BJ (cell line): ENCODE measurements at regions not wholly inside any gene's neighbourhood (a gene's known extent, or its start where the extent isn't known, plus 50 kb on each side); places are given as distances from the start of the nearest gene placed in this dataset.

ENCODE experiments used
- CTCF ChIA-PET: fragments of 350-600 bp; formaldehyde crosslinking; extraction: SDS; loops from one replicate; lab custom pipeline; 2021; ENCODE audit warnings: antibody characterized with exemption, inconsistent platforms; lab: Yijun Ruan, JAX
- POLR2A ChIA-PET: fragments of 300-600 bp; sonication (Branson Sonifier 250); formaldehyde crosslinking; extraction: SDS; loops from one replicate; lab custom pipeline; 2021; ENCODE audit warnings: antibody characterized with exemption; lab: Charles Lee
- DNase-seq: peaks from one replicate; pipeline ENCODE4 v3.0.0-alpha.2; 2011; ENCODE audit warnings: low read depth
- H3K27me3 ChIP-seq: 2 replicates; pipeline ENCODE4 v1.6.0; 2011; ENCODE audit warnings: low read length; ENCODE audit not compliant: control insufficient read depth, insufficient read depth
- H3K36me3 ChIP-seq: 2 replicates; pipeline ENCODE4 v1.5.1; 2011; ENCODE audit warnings: low read length; ENCODE audit not compliant: control insufficient read depth, insufficient read depth
- H3K4me3 ChIP-seq: 2 replicates; pipeline ENCODE4 v1.5.1; 2011; ENCODE audit warnings: low read depth, mild to moderate bottlenecking, control low read depth, low read length
- TF ChIP-seq, protein P1 (sequence below): IDR thresholded peaks from 2 replicates; pipeline ENCODE4 v1.5.1; 2011; ENCODE audit warnings: low read depth, mild to moderate bottlenecking, control low read depth, inconsistent platforms, low read length, moderate library complexity; ENCODE audit not compliant: insufficient read depth

DNA sequence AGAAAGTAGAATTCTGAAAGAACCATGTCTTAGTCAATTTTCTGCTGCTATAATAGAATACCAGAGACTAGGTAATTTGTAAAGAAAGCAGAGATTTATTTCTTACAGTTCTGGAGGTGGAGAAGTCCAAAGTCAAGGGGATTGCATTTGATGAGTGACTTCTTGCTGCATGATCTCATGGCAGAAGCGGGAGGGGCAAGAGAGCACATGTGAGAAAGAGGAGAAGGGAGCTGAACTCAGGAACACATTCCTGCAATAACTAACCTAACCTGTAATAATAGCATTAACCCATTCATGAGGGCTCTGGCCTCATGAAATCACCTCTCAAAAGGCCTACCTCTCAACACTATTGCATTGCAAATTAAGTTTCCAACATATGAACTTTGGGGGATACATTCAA lies 797.5 kb upstream of the POU3F3 start:
- no peak overlapping the region for H3K4me3 ChIP-seq
- no peaks in the 10 kb centered on the region for H3K27me3 ChIP-seq
- POLR2A ChIA-PET, result no interaction called here
- H3K36me3 ChIP-seq, result no peaks in the 10 kb centered on the region
- DNase-seq, result no peak
- CTCF ChIA-PET, result no interaction called here
- TF ChIP-seq, protein P1, sequence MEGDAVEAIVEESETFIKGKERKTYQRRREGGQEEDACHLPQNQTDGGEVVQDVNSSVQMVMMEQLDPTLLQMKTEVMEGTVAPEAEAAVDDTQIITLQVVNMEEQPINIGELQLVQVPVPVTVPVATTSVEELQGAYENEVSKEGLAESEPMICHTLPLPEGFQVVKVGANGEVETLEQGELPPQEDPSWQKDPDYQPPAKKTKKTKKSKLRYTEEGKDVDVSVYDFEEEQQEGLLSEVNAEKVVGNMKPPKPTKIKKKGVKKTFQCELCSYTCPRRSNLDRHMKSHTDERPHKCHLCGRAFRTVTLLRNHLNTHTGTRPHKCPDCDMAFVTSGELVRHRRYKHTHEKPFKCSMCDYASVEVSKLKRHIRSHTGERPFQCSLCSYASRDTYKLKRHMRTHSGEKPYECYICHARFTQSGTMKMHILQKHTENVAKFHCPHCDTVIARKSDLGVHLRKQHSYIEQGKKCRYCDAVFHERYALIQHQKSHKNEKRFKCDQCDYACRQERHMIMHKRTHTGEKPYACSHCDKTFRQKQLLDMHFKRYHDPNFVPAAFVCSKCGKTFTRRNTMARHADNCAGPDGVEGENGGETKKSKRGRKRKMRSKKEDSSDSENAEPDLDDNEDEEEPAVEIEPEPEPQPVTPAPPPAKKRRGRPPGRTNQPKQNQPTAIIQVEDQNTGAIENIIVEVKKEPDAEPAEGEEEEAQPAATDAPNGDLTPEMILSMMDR, result no peak

DNA sequence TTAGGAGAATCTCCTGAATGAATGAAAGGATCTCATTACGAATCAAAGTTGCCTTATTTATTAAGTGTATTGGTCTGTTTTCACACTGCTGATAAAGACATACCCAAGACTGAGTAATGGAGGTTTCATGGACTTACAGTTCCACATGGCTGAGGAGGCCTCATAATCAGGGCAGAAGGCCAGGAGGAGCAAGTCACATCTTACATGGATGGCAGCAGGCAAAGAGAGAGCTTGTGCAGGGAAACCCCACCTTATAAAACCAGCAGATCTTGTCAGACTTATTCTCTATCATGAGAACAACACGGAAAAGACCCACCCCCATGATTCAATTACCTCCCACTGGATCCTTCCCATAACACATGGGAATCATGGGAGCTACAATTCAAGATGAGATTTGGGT lies 785.2 kb upstream of the POU3F3 start:
- no peaks in the 10 kb centered on the region for H3K27me3 ChIP-seq
- ChIA-PET POLR2A (no interaction called here), CTCF (no interaction called here)
- no peak overlapping the region for H3K4me3 ChIP-seq
- no peak for DNase-seq
- TF ChIP-seq, protein P1, result no peak
- H3K36me3 ChIP-seq, result no peaks in the 10 kb centered on the region

DNA sequence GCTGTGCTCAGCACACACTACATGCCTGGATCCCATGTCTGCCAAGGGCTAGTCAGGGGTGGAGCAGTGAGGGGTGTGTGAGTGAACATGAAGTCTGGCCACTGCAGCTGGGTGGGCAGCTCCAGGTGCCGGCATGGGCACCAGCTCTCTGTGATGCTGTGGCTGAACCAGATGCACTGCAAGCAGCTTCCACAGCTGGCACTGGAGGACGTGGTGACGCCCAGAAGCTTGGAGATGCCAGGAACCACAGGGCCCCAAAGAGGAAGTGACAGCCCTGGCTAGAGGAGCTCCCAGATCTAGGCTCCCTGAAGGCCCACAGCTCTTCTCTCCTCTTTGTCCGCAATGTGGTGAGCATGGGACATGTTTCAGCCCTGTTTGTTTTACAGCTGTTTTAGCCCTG lies 776.3 kb upstream of the POU3F3 start:
- H3K36me3 ChIP-seq, result no peaks in the 10 kb centered on the region
- no peaks in the 10 kb centered on the region for H3K27me3 ChIP-seq
- no peak for DNase-seq
- ChIA-PET POLR2A (no interaction called here), CTCF (no interaction called here)
- no peak overlapping the region for H3K4me3 ChIP-seq
- TF ChIP-seq, protein P1, result no peak

DNA sequence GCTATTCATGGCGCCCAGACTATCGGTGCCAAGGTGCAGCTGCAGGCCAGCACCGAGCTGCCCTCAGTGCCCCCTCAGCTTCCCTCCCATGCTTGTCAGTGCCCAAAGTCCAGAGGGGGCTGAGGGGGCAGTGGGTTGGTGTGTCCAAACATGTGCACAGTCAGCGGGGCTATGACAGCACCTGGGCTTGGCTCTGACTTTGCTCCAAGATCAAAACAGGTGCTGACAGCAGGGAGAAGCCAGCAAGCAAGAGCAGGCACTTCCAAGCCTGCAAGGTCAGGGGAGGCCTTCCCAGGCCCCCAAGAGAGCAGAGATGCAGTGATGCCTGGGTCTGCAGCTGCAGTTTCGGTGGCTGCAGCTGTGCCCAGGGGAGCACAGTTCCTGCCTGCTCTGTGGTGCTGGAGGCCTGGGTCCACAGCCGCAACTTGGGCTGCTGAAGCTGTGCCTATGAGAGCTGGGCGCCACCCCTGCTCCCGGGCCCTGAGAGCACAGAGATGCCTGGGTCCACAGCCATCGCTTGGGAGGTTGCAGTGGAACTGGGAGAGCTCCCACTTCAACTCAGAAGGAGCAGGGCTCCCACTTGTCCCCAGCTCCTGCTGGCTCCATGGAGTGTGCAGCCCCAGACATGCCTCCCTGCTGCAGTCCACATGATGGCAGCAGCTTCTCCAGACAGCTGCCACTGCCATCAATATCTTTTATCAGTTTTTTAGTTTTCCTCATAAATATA lies 775.3 kb upstream of the POU3F3 start:
- no peaks in the 10 kb centered on the region for H3K36me3 ChIP-seq
- no peaks in the 10 kb centered on the region for H3K27me3 ChIP-seq
- TF ChIP-seq, protein P1, result no peak
- H3K4me3 ChIP-seq, result no peak overlapping the region
- no peak for DNase-seq
- POLR2A ChIA-PET, result no interaction called here
- CTCF ChIA-PET, result no interaction called here

DNA sequence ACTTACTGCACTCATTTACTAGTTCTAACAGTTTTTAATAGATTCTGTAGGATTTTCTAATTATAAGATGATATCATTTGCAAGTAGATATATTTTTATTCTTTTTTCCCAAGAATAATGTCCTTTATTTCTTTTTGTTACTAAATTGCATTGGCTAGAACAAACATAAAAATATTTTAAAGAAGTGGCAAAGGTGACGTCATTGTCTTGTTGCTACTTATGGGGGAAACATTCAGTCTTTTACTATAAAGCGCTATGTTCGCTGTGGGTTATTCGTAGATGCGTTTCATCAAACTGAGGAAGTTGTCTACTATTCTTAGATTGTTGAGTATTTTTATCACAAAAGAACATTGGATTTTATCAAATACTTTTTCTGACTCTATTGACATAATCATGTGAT lies 765.2 kb upstream of the POU3F3 start:
- DNase-seq, result no peak
- POLR2A ChIA-PET, result no interaction called here
- H3K36me3 ChIP-seq, result no peaks in the 10 kb centered on the region
- H3K27me3 ChIP-seq, result no peaks in the 10 kb centered on the region
- TF ChIP-seq, protein P1, result no peak
- CTCF ChIA-PET, result no interaction called here
- H3K4me3 ChIP-seq, result no peak overlapping the region
